Neural progenitor cell (in vitro differentiated cells): ENCODE measurements at regions not wholly inside any gene's neighbourhood (a gene's known extent, or its start where the extent isn't known, plus 50 kb on each side); places are given as distances from the start of the nearest gene placed in this dataset.

Experiments used
- DNase-seq: peaks from one replicate; pipeline ENCODE4 v3.0.0-alpha.2; 2016; ENCODE audit warnings: low spot score
- H2AFZ ChIP-seq: fragments of 200-600 bp; sonication (generic); replicated peaks from 2 replicates; pipeline ENCODE4 v1.6.1; 2016; ENCODE audit warnings: antibody characterized with exemption
- H3F3A ChIP-seq: fragments of 200-600 bp; sonication (generic); 2 replicates; pipeline ENCODE4 v1.6.1; 2016; ENCODE audit warnings: antibody characterized with exemption, low read depth
- H3K27ac ChIP-seq: fragments of 200-600 bp; sonication (generic); 2 replicates; pipeline ENCODE4 v1.5.1; 2016; ENCODE audit warnings: mild to moderate bottlenecking
- H3K27me3 ChIP-seq: fragments of 200-600 bp; sonication (generic); 2 replicates; pipeline ENCODE4 v1.6.1; 2016; ENCODE audit warnings: mild to moderate bottlenecking, moderate library complexity
- H3K36me3 ChIP-seq: fragments of 200-600 bp; sonication (generic); 2 replicates; pipeline ENCODE4 v1.5.1; 2016
- H3K4me1 ChIP-seq: fragments of 200-600 bp; sonication (generic); 2 replicates; pipeline ENCODE4 v1.6.1; 2016; ENCODE audit warnings: mixed run types
- H3K4me2 ChIP-seq: fragments of 200-600 bp; sonication (generic); 2 replicates; pipeline ENCODE4 v1.6.1; 2016
- H3K4me3 ChIP-seq: fragments of 200-600 bp; sonication (generic); 2 replicates; pipeline ENCODE4 v1.5.1; 2016
- H3K79me2 ChIP-seq: fragments of 200-600 bp; sonication (generic); 2 replicates; pipeline ENCODE4 v1.6.1; 2016; ENCODE audit warnings: low read depth
- H3K9ac ChIP-seq: fragments of 200-600 bp; sonication (generic); 2 replicates; pipeline ENCODE4 v1.6.1; 2016
- H3K9me3 ChIP-seq: fragments of 200-600 bp; sonication (generic); 2 replicates; pipeline ENCODE4 v1.5.1; 2016; ENCODE audit warnings: low read depth
- H4K20me1 ChIP-seq: fragments of 200-600 bp; sonication (generic); 2 replicates; pipeline ENCODE4 v1.6.1; 2016; ENCODE audit warnings: low read depth
- H3K27ac Mint-ChIP-seq: 3 replicates; pipeline ENCODE4 v1.8.0; 2021; ENCODE audit warnings: mixed read lengths
- H3K27me3 Mint-ChIP-seq: 2 replicates; pipeline ENCODE4 v1.8.0; 2022; ENCODE audit warnings: low read depth, mild to moderate bottlenecking, inconsistent platforms, moderate library complexity, mixed read lengths; ENCODE audit not compliant: insufficient read depth
- H3K36me3 Mint-ChIP-seq: 3 replicates; pipeline ENCODE4 v1.8.0; 2021; ENCODE audit warnings: mixed read lengths
- H3K4me1 Mint-ChIP-seq: 3 replicates; pipeline ENCODE4 v1.8.0; 2021; ENCODE audit warnings: mixed read lengths
- H3K4me3 Mint-ChIP-seq: 3 replicates; pipeline ENCODE4 v1.8.0; 2021; ENCODE audit warnings: mild to moderate bottlenecking, moderate library complexity, mixed read lengths
- H3K9me3 Mint-ChIP-seq: 3 replicates; pipeline ENCODE4 v1.8.0; 2020; ENCODE audit warnings: mixed read lengths
- CTCF ChIP-seq: fragments of 200-600 bp; sonication (generic); IDR thresholded peaks from 2 replicates; pipeline ENCODE4 v1.5.1; 2017; ENCODE audit warnings: antibody characterized with exemption, mild to moderate bottlenecking
- EZH2 ChIP-seq: fragments of 200-600 bp; sonication (generic); IDR thresholded peaks from 2 replicates; pipeline ENCODE4 v1.6.1; 2017; ENCODE audit warnings: antibody characterized with exemption, mild to moderate bottlenecking, moderate library complexity
- EZH2phosphoT487 ChIP-seq: fragments of 200-600 bp; sonication (generic); IDR thresholded peaks from 2 replicates; pipeline ENCODE4 v1.6.1; 2017; ENCODE audit warnings: antibody characterized with exemption

GRCh38 chr1:203406446-203407045, 55.6 kb upstream of the FMOD start:
- H3F3A ChIP-seq: no peaks in the 10 kb centered on the region
- Mint-ChIP-seq H3K27ac (no peak overlapping the region), H3K4me1 (peaks cover 1% of the 10 kb centered on the region), H3K9me3 (peaks cover 8% of the 10 kb centered on the region), H3K4me3 (no peak overlapping the region), H3K27me3 (peaks cover 10% of the 10 kb centered on the region), H3K36me3 (no peaks in the 10 kb centered on the region)
- H2AFZ ChIP-seq: no peak overlapping the region
- H3K4me2 ChIP-seq: no peak overlapping the region
- no peaks in the 10 kb centered on the region for H4K20me1 ChIP-seq
- no peak overlapping the region for H3K9ac ChIP-seq
- no peak overlapping the region for H3K27ac ChIP-seq
- no peaks in the 10 kb centered on the region for H3K9me3 ChIP-seq
- H3K4me3 ChIP-seq: no peak overlapping the region
- no peaks in the 10 kb centered on the region for H3K36me3 ChIP-seq
- TF ChIP-seq EZH2 (no peak), EZH2phosphoT487 (no peak), CTCF (no peak)
- no peaks in the 10 kb centered on the region for H3K79me2 ChIP-seq
- no peak for DNase-seq
- no peaks in the 10 kb centered on the region for H3K27me3 ChIP-seq
- no peaks in the 10 kb centered on the region for H3K4me1 ChIP-seq

GRCh38 chr1:203407296-203407695, 56.4 kb upstream of the FMOD start:
- no peaks in the 10 kb centered on the region for H3K36me3 ChIP-seq
- peaks cover 8% of the 10 kb centered on the region for H3K9me3 Mint-ChIP-seq
- H3K36me3 Mint-ChIP-seq: no peaks in the 10 kb centered on the region
- H3K9me3 ChIP-seq: no peaks in the 10 kb centered on the region
- no peaks in the 10 kb centered on the region for H3K4me1 Mint-ChIP-seq
- H3K4me2 ChIP-seq: no peak overlapping the region
- no peak overlapping the region for H3K4me3 ChIP-seq
- no peaks in the 10 kb centered on the region for H3K4me1 ChIP-seq
- no peak overlapping the region for H3K4me3 Mint-ChIP-seq
- no peaks in the 10 kb centered on the region for H3F3A ChIP-seq
- H3K27me3 ChIP-seq: no peaks in the 10 kb centered on the region
- no peak overlapping the region for H3K9ac ChIP-seq
- no peak for DNase-seq
- H3K27me3 Mint-ChIP-seq: peaks cover 10% of the 10 kb centered on the region
- H3K27ac Mint-ChIP-seq: no peak overlapping the region
- H4K20me1 ChIP-seq: no peaks in the 10 kb centered on the region
- H3K79me2 ChIP-seq: no peaks in the 10 kb centered on the region
- no peak for TF ChIP-seq EZH2phosphoT487
- no peak overlapping the region for H3K27ac ChIP-seq
- H2AFZ ChIP-seq: no peak overlapping the region

GRCh38 chr1:203408486-203409481, 57.9 kb upstream of the FMOD start:
- no peaks in the 10 kb centered on the region for H3K27me3 ChIP-seq
- Mint-ChIP-seq H3K4me1 (no peaks in the 10 kb centered on the region), H3K27me3 (peaks cover 10% of the 10 kb centered on the region), H3K9me3 (peaks cover 12% of the 10 kb centered on the region), H3K4me3 (no peak overlapping the region), H3K27ac (no peak overlapping the region), H3K36me3 (no peaks in the 10 kb centered on the region)
- no peak overlapping the region for H3K27ac ChIP-seq
- H3K9ac ChIP-seq: no peak overlapping the region
- no peaks in the 10 kb centered on the region for H3K9me3 ChIP-seq
- no peaks in the 10 kb centered on the region for H3F3A ChIP-seq
- no peaks in the 10 kb centered on the region for H3K79me2 ChIP-seq
- TF ChIP-seq EZH2phosphoT487 (no peak), CTCF (no peak), EZH2 (no peak)
- H2AFZ ChIP-seq: peak overlapping the region; percentile 74
- H3K36me3 ChIP-seq: no peaks in the 10 kb centered on the region
- no peaks in the 10 kb centered on the region for H4K20me1 ChIP-seq
- no peak overlapping the region for H3K4me3 ChIP-seq
- H3K4me1 ChIP-seq: no peaks in the 10 kb centered on the region
- DNase-seq: no peak
- no peak overlapping the region for H3K4me2 ChIP-seq
